ENCODE measurements at regions not wholly inside any gene's neighbourhood (a gene's known extent, or its start where the extent isn't known, plus 50 kb on each side); places are given as distances from the start of the nearest gene placed in this dataset.

GRCh38 chr5:91635950-91636734, 253.0 kb upstream of the ARRDC3 start:
- H3K4me3 ChIP-seq (ENCODE audit: low read depth, low read length), result no peak overlapping the region
- peak; percentile 1 for DNase-seq (ENCODE audit: low read depth)
- TF ChIP-seq, protein P1, sequence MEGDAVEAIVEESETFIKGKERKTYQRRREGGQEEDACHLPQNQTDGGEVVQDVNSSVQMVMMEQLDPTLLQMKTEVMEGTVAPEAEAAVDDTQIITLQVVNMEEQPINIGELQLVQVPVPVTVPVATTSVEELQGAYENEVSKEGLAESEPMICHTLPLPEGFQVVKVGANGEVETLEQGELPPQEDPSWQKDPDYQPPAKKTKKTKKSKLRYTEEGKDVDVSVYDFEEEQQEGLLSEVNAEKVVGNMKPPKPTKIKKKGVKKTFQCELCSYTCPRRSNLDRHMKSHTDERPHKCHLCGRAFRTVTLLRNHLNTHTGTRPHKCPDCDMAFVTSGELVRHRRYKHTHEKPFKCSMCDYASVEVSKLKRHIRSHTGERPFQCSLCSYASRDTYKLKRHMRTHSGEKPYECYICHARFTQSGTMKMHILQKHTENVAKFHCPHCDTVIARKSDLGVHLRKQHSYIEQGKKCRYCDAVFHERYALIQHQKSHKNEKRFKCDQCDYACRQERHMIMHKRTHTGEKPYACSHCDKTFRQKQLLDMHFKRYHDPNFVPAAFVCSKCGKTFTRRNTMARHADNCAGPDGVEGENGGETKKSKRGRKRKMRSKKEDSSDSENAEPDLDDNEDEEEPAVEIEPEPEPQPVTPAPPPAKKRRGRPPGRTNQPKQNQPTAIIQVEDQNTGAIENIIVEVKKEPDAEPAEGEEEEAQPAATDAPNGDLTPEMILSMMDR (IDR thresholded peaks at IDR 0.05; ENCODE audit: insufficient read depth, low read depth, low read length), result no peak

GRCh38 chr5:91632871-91633270, 249.8 kb upstream of the ARRDC3 start:
- H3K4me3 ChIP-seq (ENCODE audit: low read depth, low read length), result no peak overlapping the region
- TF ChIP-seq, protein P1 (IDR thresholded peaks at IDR 0.05; ENCODE audit: insufficient read depth, low read depth, low read length), result no peak
- DNase-seq (ENCODE audit: low read depth), result no peak

DNA sequence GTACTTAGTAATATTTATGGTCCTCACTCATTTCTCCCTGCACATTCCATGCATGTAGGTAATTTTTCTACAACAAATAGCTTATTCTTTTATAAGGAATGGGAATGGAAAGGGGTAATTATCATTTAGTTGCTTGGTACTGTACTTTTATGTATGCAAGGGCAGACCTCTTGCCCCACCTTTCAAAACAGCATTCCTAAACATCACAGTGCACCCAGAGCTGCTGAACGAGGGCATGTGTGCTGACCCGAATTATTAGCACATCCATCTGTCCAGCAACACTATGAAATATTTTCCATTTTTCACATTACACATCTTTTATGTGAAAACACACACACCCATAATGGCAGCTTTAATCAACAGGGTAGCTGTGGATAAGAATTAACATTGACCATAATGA, 228.6 kb upstream of the ARRDC3 start:
- DNase-seq (ENCODE audit: low read depth), result no peak
- H3K4me3 ChIP-seq (ENCODE audit: low read depth, low read length), result no peak overlapping the region
- TF ChIP-seq, protein P1 (IDR thresholded peaks at IDR 0.05; ENCODE audit: insufficient read depth, low read depth, low read length), result no peak

- TF ChIP-seq, protein P1 (IDR thresholded peaks at IDR 0.05; ENCODE audit: insufficient read depth, low read depth, low read length), result no peak
- H3K4me3 ChIP-seq (ENCODE audit: low read depth, low read length), result no peak overlapping the region
- DNase-seq (ENCODE audit: low read depth), result peak; percentile 0
Observed at GRCh38 chr5:91607675-91608074, 224.6 kb upstream of the ARRDC3 start.

DNA sequence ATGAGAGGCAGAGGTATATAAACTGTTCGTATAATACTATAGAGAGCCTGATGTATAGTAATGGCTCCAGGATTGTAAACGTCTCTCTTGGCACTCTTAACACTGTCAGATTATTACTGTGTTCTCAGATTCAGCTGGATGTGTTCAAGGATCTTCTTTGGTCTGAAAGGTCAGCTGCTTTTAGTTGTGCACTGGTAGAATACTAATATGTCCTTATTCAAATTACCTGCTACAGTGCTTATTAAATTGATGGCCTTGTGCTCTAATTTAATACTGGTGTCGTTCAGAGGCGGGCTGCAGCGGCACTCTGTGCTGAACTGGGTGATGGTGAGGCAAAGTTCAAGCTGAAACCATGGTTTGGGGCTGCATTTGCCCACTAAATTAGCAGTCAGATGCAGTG, 216.7 kb upstream of the ARRDC3 start:
- DNase-seq (ENCODE audit: low read depth), result no peak
- TF ChIP-seq, protein P1 (IDR thresholded peaks at IDR 0.05; ENCODE audit: insufficient read depth, low read depth, low read length), result no peak
- no peak overlapping the region for H3K4me3 ChIP-seq (ENCODE audit: low read depth, low read length)

DNA sequence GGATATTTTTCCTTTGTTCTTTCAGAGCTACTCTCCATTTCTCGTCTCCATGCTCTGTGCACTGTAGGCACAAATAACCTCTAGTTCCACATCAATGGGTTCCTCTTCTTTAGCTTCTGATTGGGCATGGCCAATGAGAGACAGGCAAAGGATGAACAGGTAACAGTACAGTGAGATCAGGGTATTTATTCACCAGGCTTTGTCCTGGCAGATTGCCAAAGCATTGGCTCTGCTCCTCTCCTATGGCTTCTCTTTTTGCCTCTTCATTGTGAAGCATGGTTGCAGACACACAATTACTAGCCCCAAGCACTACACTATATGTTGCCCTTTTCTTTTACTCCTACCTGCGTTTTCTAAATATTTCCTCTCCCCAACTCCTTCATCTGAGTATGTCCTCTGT, 215.1 kb upstream of the ARRDC3 start:
- TF ChIP-seq, protein P1 (IDR thresholded peaks at IDR 0.05; ENCODE audit: insufficient read depth, low read depth, low read length), result no peak
- no peak overlapping the region for H3K4me3 ChIP-seq (ENCODE audit: low read depth, low read length)
- DNase-seq (ENCODE audit: low read depth), result no peak

DNA sequence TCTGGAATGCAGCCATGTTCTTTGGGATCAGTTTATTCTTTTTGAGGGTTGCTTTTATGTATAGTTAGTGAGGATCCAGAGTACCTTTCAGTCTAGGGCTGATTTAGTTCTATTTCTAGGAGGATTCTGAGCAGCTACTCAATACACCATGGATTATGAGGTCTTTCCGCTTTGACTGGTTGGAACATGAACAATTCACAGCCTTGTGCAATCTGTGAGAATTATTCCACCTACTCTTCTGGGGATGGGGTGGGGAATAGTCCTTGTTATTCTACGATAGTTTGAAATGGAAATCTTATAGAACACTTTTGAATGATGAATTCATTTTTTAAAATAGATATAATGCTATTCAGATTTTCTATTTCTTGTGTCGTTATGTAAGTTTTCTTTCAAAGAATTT, 212.3 kb upstream of the ARRDC3 start:
- TF ChIP-seq, protein P1 (IDR thresholded peaks at IDR 0.05; ENCODE audit: insufficient read depth, low read depth, low read length), result no peak
- H3K4me3 ChIP-seq (ENCODE audit: low read depth, low read length), result no peak overlapping the region
- no peak for DNase-seq (ENCODE audit: low read depth)
